GM18498 (cell line): ENCODE measurements at regions not wholly inside any gene's neighbourhood (a gene's known extent, or its start where the extent isn't known, plus 50 kb on each side); places are given as distances from the start of the nearest gene placed in this dataset.
"Not testable (repeated sequence)": the region's sequence is repeated elsewhere in the genome, so short reads cannot be mapped to it uniquely, and the experiment has no call there.

ENCODE experiments used
- ATAC-seq: cut with Tn5 transposase; IDR thresholded peaks from one replicate; pipeline ENCODE4 v1.9.1; 2021; ENCODE audit warnings: mild to moderate bottlenecking, moderate library complexity; ENCODE audit not compliant: unreplicated experiment

GRCh38 chr3:110821586-110821985, 250.0 kb upstream of the NECTIN3 start:
- ATAC-seq, result no peak

- ATAC-seq, result no peak
Measured at GRCh38 chr3:110822971-110823370, 248.6 kb upstream of the NECTIN3 start.

- ATAC-seq, result no peak
Measured at GRCh38 chr3:110846971-110847370, 224.6 kb upstream of the NECTIN3 start.

GRCh38 chr3:110849064-110849463, 222.6 kb upstream of the NECTIN3 start:
- ATAC-seq, result no peak

- ATAC-seq, result no peak
Measured at GRCh38 chr3:110851736-110852135, 219.9 kb upstream of the NECTIN3 start.

GRCh38 chr3:110855207-110855606, 216.4 kb upstream of the NECTIN3 start:
- ATAC-seq, result no peak

GRCh38 chr3:110856916-110857315, 214.7 kb upstream of the NECTIN3 start:
- no peak for ATAC-seq

- ATAC-seq, result no peak
Measured at GRCh38 chr3:110858549-110858948, 213.1 kb upstream of the NECTIN3 start.

GRCh38 chr3:110859336-110859735, 212.3 kb upstream of the NECTIN3 start:
- no peak for ATAC-seq

GRCh38 chr3:110859993-110860392, 211.6 kb upstream of the NECTIN3 start:
- no peak for ATAC-seq

- ATAC-seq, result no peak
Measured at GRCh38 chr3:110865934-110866333, 205.7 kb upstream of the NECTIN3 start.

GRCh38 chr3:110868106-110868505, 203.5 kb upstream of the NECTIN3 start:
- no peak for ATAC-seq

GRCh38 chr3:110869736-110870135, 201.9 kb upstream of the NECTIN3 start:
- ATAC-seq, result no peak

- no peak for ATAC-seq
Measured at GRCh38 chr3:110871869-110872268, 199.7 kb upstream of the NECTIN3 start.

- ATAC-seq, result no peak
Measured at GRCh38 chr3:110878692-110879091, 192.9 kb upstream of the NECTIN3 start.

- peak; percentile 97 for ATAC-seq
Measured at GRCh38 chr3:110881069-110881468, 190.5 kb upstream of the NECTIN3 start.

GRCh38 chr3:110886222-110886893, 185.3 kb upstream of the NECTIN3 start:
- ATAC-seq, result no peak

GRCh38 chr3:110887176-110887575, 184.4 kb upstream of the NECTIN3 start:
- no peak for ATAC-seq

- not testable (repeated sequence) for ATAC-seq
Measured at GRCh38 chr3:110888625-110889375, 182.8 kb upstream of the NECTIN3 start.

GRCh38 chr3:110889376-110889699, 182.3 kb upstream of the NECTIN3 start:
- not testable (repeated sequence) for ATAC-seq

GRCh38 chr3:110894574-110894973, 177.0 kb upstream of the NECTIN3 start:
- no peak for ATAC-seq

GRCh38 chr3:110895054-110895453, 176.6 kb upstream of the NECTIN3 start:
- no peak for ATAC-seq

- ATAC-seq, result no peak
Measured at GRCh38 chr3:110897046-110897445, 174.6 kb upstream of the NECTIN3 start.
